HepG2 (cell line): ENCODE measurements at regions not wholly inside any gene's neighbourhood (a gene's known extent, or its start where the extent isn't known, plus 50 kb on each side); places are given as distances from the start of the nearest gene placed in this dataset.

Experiments used
- ATAC-seq: fragments of 200-7000 bp; cut with Tn5 transposase; 3 replicates; pipeline ENCODE4 v1.9.1; 2020; ENCODE audit warnings: mild to moderate bottlenecking, moderate library complexity
- BruUV-seq: library from RNA; stranded (reverse); fragments of 400-500 nt; replicated peaks from 2 replicates; lab custom pipeline; 2021; lab: Mats Ljungman, UMichigan
- CTCF ChIA-PET: fragments of 300-600 bp; formaldehyde crosslinking; extraction: SDS; loops from one replicate; lab custom pipeline; 2021; ENCODE audit warnings: low total read pairs, inconsistent platforms, low intra/inter-chr PET ratio; lab: Yijun Ruan, JAX
- POLR2A ChIA-PET: fragments of 350-600 bp; sonication (Branson Sonifier 250); formaldehyde crosslinking; loops from one replicate; lab custom pipeline; 2020; ENCODE audit warnings: antibody characterized with exemption, inconsistent platforms; lab: Yijun Ruan, JAX
- DNase-seq: peaks from one replicate; pipeline ENCODE4 v3.0.0-alpha.2; 2015; ENCODE audit warnings: low spot score
- FAIRE-seq: peaks from 3 replicates; lab custom pipeline; 2011; peaks lifted over from hg19 to GRCh38; lab: Jason Lieb, UNC
- H2AFZ ChIP-seq: one replicate; pipeline ENCODE4 v1.6.1; 2011; ENCODE audit warnings: low read length, inconsistent platforms
- H3K27ac ChIP-seq: fragments of 300-600 bp; 3 replicates; pipeline ENCODE4 v1.8.0; 2011; ENCODE audit warnings: mixed run types, mild to moderate bottlenecking, mixed read lengths, low read length, inconsistent platforms; ENCODE audit not compliant: insufficient read depth; ENCODE audit errors: extremely low read length
- H3K27me3 ChIP-seq, 2 experiments: fragments of 200-600 bp in 1 of 2; 2 replicates in 1 of 2; 3 replicates in 1 of 2; pipeline versions ENCODE4 v1.6.0 to v1.8.0; 2011; ENCODE audit warnings: low read length in 2 of 2, mild to moderate bottlenecking in 2 of 2, moderate library complexity in 2 of 2, inconsistent platforms in 1 of 2; ENCODE audit not compliant: insufficient read depth in 2 of 2, control insufficient read depth in 1 of 2
- H3K36me3 ChIP-seq, 2 experiments: fragments of 200-600 bp in 1 of 2; replicated peaks in 1 of 2; 2 replicates in 1 of 2; 3 replicates in 1 of 2; pipeline versions ENCODE4 v1.5.1 to v1.8.0; 2011; ENCODE audit warnings: low read length in 2 of 2, inconsistent platforms in 1 of 2; ENCODE audit not compliant: insufficient read depth in 2 of 2, control insufficient read depth in 1 of 2
- H3K4me1 ChIP-seq: 2 replicates; pipeline ENCODE4 v1.5.1; 2012; ENCODE audit warnings: low read length, inconsistent platforms; ENCODE audit not compliant: insufficient read depth
- H3K4me2 ChIP-seq: 2 replicates; pipeline ENCODE4 v1.6.0; 2011; ENCODE audit warnings: low read depth, low read length, inconsistent platforms
- H3K4me3 ChIP-seq, 3 experiments: fragments of 200-600 bp in 1 of 3; sonication (generic), shearing (Covaris generic) in 1 of 3; replicated peaks in 1 of 3; 2 replicates each; pipeline ENCODE4 v1.5.1; 2011 to 2016; ENCODE audit warnings: low read length in 3 of 3, inconsistent platforms in 2 of 3, low read depth in 2 of 3, mild to moderate bottlenecking in 2 of 3, control low read depth in 1 of 3, mixed read lengths in 1 of 3; ENCODE audit not compliant: insufficient read depth in 1 of 3
- H3K79me2 ChIP-seq: one replicate; pipeline ENCODE4 v1.6.1; 2011; ENCODE audit warnings: low read length, inconsistent platforms; ENCODE audit not compliant: insufficient read depth
- H3K9ac ChIP-seq: 2 replicates; pipeline ENCODE4 v1.6.0; 2011; ENCODE audit warnings: mild to moderate bottlenecking, low read depth, low read length, inconsistent platforms; ENCODE audit not compliant: insufficient read depth
- H3K9me3 ChIP-seq: 2 replicates; pipeline ENCODE4 v1.5.1; 2012; ENCODE audit warnings: mild to moderate bottlenecking, low read length
- H4K20me1 ChIP-seq: 2 replicates; pipeline ENCODE4 v1.6.0; 2011; ENCODE audit warnings: inconsistent platforms, mild to moderate bottlenecking, low read length, moderate library complexity; ENCODE audit not compliant: insufficient read depth
- CHCHD3 ChIP-seq: sonication (generic); formaldehyde crosslinking; IDR thresholded peaks from 2 replicates; pipeline ENCODE4 v1.8.0; 2022; ENCODE audit warnings: mild to moderate bottlenecking, missing genetic modification reagents, moderate library complexity
- GMEB2 ChIP-seq: IDR thresholded peaks from 2 replicates; pipeline ENCODE4 v1.6.1; 2016; ENCODE audit warnings: missing biosample characterization, missing genetic modification reagents, low read depth
- HNRNPL ChIP-seq: fragments of 200-400 bp; formaldehyde crosslinking; IDR thresholded peaks from 2 replicates; pipeline ENCODE4 v1.6.1; 2017; ENCODE audit warnings: mild to moderate bottlenecking, low read depth, low read length
- TGIF2 ChIP-seq: IDR thresholded peaks from 2 replicates; pipeline ENCODE4 v1.6.1; 2016; ENCODE audit warnings: control low read depth, missing compliant biosample characterization
- ZNF230 ChIP-seq: sonication (generic); formaldehyde crosslinking; IDR thresholded peaks from 2 replicates; pipeline ENCODE4 v1.4.0; 2020; ENCODE audit warnings: mild to moderate bottlenecking, missing genetic modification reagents
- WGBS: methylation state at CpG from one replicate; pipeline ENCODE4 v1.1.6; 2017; ENCODE audit warnings: low lambda C conversion rate; 5-methylcytosine and 5-hydroxymethylcytosine counted together
- in situ Hi-C: cut with HindIII; loops from 2 replicates; pipeline ENCODE4 v1.10.0; 2017; ENCODE audit warnings: low pct_unique_long_range_greater_than_20kb; ENCODE audit not compliant: extremely low pct_ligation_motif_present
- intact Hi-C: fragments of 100-400 bp; cut with micrococcal nuclease; formaldehyde crosslinking; loops from one replicate; pipeline ENCODE4 v1.10.0; 2022; ENCODE audit not compliant: unreplicated experiment
- TF ChIP-seq, protein P1 (sequence below): sonication (generic); formaldehyde crosslinking; IDR thresholded peaks from 2 replicates; pipeline ENCODE4 v1.8.0; 2022; ENCODE audit warnings: low read depth, missing genetic modification reagents

DNA sequence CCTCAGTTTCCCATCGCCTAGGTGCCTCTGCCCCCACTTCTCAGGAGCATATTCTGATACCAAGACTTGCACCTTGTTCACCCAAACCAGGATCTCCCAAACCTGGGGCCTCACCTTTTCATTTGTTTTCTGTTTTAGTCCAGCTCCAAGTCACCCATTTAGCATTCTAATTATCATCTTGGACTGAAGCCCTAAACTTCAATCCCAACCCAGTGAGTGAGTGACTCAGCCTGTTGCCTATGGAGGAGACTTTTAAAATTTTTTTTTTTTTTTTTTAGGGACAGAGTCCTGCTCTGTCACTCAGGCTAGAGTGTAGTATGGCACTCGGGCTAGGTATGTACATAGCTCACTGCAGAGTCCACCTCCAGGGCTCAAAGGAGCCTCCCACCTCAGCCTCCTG lies 378.9 kb upstream of the AUTS2 start (continued):
- TF ChIP-seq GMEB2 (no peak), ZNF230 (CRISPR knock-in tag) (no peak), CHCHD3 (CRISPR knock-in tag) (no peak)
- TF ChIP-seq, protein P1, sequence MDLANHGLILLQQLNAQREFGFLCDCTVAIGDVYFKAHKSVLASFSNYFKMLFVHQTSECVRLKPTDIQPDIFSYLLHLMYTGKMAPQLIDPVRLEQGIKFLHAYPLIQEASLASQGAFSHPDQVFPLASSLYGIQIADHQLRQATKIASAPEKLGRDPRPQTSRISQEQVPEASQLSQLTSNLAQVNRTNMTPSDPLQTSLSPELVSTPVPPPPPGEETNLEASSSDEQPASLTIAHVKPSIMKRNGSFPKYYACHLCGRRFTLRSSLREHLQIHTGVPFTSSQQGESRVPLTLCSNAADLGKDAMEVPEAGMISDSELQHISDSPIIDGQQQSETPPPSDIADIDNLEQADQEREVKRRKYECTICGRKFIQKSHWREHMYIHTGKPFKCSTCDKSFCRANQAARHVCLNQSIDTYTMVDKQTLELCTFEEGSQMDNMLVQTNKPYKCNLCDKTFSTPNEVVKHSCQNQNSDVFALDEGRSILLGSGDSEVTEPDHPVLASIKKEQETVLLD (CRISPR knock-in tag), result no peak

DNA sequence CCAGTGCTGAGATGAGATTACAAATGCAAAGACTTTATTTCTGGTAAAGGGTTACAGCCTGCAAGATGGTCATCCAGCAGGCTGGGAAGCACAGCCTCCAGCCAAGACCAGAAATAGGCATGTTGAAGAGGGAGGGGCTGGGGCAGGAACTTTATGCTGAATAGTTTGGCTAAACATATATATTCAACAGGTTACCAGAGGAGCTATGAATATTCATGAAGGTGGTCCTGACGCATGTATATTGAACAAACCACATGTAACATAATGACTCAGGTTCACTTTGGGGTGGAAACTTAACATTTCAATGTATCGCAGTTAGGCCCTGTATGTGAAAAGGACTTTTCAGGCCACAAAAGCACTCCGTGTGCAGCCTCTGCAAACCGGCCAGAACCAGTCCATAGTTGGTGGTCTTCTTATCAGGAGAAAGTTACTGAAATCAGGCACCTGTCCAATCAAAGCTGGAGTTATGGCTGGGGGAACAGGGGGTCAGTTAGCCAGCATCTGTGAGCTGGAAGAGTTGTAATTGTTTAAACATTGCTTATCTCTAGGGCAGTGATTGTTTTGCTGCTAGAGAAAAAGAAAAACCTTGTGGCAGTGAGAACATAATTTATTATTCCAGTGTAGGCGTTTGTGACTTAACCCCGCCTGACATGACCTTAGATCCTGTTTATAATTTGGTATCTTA lies 372.9 kb upstream of the AUTS2 start:
- FAIRE-seq (no peak), DNase-seq (no peak), ATAC-seq (no peak)
- no TSS peak for BruUV-seq
- WGBS, result 68% methylated on average over 6 of the region's 6 CpGs
- Histone ChIP-seq H2AFZ (no peak overlapping the region), H3K4me2 (no peak overlapping the region), H3K36me3 (no peaks in the 10 kb centered on the region), H3K27ac (no peak overlapping the region), H3K79me2 (no peaks in the 10 kb centered on the region), H3K9ac (no peak overlapping the region), H4K20me1 (no peaks in the 10 kb centered on the region), H3K4me1 (no peaks in the 10 kb centered on the region), H3K27me3 (no peaks in the 10 kb centered on the region), H3K9me3 (peaks cover 10% of the 10 kb centered on the region), H3K4me3 (no peak overlapping the region)
- no peak for TF ChIP-seq HNRNPL
- no peak for TF ChIP-seq TGIF2
- CTCF ChIA-PET, result no interaction called here
- intact Hi-C loops (no loop called here), in situ Hi-C loops (no loop called here)
- POLR2A ChIA-PET, result no interaction called here
